ENCODE measurements at regions not wholly inside any gene's neighbourhood (a gene's known extent, or its start where the extent isn't known, plus 50 kb on each side); places are given as distances from the start of the nearest gene placed in this dataset.

DNA sequence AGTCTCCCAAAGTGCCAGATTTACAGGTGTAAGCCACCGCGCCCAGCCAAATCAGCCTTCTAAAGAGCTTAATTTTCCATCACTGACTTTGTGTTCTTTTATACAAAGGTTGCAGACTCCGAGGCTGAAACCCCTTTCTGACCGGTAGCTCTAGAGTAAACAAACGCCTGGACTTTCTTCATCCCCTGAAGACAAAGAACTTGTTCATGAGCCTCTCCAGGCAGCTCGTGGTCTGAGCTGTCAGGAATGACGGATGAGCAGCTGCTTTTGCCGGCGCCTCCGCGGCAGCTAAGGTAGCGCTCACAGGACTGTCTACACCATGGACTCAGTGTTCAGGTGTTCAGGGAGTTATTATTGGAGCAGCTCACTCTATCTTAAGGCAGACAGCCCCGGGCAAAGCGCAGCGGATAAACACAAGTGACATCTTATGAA lies 128.5 kb upstream of the ERRFI1 start (continued):
- TF ChIP-seq, protein P1, sequence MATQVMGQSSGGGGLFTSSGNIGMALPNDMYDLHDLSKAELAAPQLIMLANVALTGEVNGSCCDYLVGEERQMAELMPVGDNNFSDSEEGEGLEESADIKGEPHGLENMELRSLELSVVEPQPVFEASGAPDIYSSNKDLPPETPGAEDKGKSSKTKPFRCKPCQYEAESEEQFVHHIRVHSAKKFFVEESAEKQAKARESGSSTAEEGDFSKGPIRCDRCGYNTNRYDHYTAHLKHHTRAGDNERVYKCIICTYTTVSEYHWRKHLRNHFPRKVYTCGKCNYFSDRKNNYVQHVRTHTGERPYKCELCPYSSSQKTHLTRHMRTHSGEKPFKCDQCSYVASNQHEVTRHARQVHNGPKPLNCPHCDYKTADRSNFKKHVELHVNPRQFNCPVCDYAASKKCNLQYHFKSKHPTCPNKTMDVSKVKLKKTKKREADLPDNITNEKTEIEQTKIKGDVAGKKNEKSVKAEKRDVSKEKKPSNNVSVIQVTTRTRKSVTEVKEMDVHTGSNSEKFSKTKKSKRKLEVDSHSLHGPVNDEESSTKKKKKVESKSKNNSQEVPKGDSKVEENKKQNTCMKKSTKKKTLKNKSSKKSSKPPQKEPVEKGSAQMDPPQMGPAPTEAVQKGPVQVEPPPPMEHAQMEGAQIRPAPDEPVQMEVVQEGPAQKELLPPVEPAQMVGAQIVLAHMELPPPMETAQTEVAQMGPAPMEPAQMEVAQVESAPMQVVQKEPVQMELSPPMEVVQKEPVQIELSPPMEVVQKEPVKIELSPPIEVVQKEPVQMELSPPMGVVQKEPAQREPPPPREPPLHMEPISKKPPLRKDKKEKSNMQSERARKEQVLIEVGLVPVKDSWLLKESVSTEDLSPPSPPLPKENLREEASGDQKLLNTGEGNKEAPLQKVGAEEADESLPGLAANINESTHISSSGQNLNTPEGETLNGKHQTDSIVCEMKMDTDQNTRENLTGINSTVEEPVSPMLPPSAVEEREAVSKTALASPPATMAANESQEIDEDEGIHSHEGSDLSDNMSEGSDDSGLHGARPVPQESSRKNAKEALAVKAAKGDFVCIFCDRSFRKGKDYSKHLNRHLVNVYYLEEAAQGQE (IDR thresholded peaks at IDR 0.05; ENCODE audit: borderline replicate concordance in 1 of 2, low read depth in 1 of 2, low read length in 2 of 2), result 0 out of 4 replicates have a peak, but pooled peaks of 1 of the 2 experiments have one; percentile 27
- TF ChIP-seq, protein P2, sequence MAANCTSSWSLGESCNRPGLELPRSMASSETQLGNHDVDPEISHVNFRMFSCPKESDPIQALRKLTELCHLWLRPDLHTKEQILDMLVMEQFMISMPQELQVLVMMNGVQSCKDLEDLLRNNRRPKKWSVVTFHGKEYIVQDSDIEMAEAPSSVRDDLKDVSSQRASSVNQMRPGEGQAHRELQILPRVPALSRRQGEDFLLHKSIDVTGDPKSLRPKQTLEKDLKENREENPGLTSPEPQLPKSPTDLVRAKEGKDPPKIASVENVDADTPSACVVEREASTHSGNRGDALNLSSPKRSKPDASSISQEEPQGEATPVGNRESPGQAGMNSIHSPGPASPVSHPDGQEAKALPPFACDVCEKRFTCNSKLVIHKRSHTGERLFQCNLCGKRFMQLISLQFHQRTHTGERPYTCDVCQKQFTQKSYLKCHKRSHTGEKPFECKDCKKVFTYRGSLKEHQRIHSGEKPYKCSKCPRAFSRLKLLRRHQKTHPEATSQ (CRISPR knock-in tag; IDR thresholded peaks at IDR 0.05; ENCODE audit: borderline replicate concordance), result no peak
- TF ChIP-seq, protein P3, sequence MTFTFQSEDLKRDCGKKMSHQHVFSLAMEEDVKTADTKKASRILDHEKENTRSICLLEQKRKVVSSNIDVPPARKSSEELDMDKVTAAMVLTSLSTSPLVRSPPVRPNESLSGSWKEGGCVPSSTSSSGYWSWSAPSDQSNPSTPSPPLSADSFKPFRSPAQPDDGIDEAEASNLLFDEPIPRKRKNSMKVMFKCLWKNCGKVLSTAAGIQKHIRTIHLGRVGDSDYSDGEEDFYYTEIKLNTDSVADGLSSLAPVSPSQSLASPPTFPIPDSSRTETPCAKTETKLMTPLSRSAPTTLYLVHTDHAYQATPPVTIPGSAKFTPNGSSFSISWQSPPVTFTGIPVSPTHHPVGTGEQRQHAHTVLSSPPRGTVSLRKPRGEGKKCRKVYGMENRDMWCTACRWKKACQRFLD (CRISPR knock-in tag; IDR thresholded peaks at IDR 0.05; ENCODE audit: borderline replicate concordance), result no peak
- no peak for TF ChIP-seq MTF2 (CRISPR knock-in tag; IDR thresholded peaks at IDR 0.05; ENCODE audit: borderline replicate concordance)
- peak; percentile 86; the same call in 1 of the 2 replicates for TF ChIP-seq DNMT3B (CRISPR knock-in tag; conservative IDR thresholded peaks at IDR 0.05)
- no peak for TF ChIP-seq KAT7 (CRISPR knock-in tag; IDR thresholded peaks at IDR 0.05; ENCODE audit: borderline replicate concordance)
- TF ChIP-seq ZNF296 (CRISPR knock-in tag; conservative IDR thresholded peaks at IDR 0.05), result no peak
- no peak for TF ChIP-seq HOXA9 (CRISPR knock-in tag; IDR thresholded peaks at IDR 0.05; ENCODE audit: borderline replicate concordance)
- TF ChIP-seq TEAD3 (CRISPR knock-in tag; optimal IDR thresholded peaks at IDR 0.05; ENCODE audit: borderline replicate concordance), result peak; percentile 81
- TF ChIP-seq TOPORS (CRISPR knock-in tag; IDR thresholded peaks at IDR 0.05), result no peak
- TF ChIP-seq ZNF703 (CRISPR knock-in tag; IDR thresholded peaks at IDR 0.05; ENCODE audit: borderline replicate concordance), result no peak
- TF ChIP-seq, protein P4, sequence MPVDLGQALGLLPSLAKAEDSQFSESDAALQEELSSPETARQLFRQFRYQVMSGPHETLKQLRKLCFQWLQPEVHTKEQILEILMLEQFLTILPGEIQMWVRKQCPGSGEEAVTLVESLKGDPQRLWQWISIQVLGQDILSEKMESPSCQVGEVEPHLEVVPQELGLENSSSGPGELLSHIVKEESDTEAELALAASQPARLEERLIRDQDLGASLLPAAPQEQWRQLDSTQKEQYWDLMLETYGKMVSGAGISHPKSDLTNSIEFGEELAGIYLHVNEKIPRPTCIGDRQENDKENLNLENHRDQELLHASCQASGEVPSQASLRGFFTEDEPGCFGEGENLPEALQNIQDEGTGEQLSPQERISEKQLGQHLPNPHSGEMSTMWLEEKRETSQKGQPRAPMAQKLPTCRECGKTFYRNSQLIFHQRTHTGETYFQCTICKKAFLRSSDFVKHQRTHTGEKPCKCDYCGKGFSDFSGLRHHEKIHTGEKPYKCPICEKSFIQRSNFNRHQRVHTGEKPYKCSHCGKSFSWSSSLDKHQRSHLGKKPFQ (CRISPR knock-in tag; IDR thresholded peaks at IDR 0.05; ENCODE audit: insufficient replicate concordance), result no peak
- no peak for TF ChIP-seq BRCA1 (CRISPR knock-in tag; IDR thresholded peaks at IDR 0.05)
- no peak for TF ChIP-seq CENPT (CRISPR knock-in tag; IDR thresholded peaks at IDR 0.05; ENCODE audit: low read depth)
- no peak for TF ChIP-seq GZF1 (CRISPR knock-in tag; IDR thresholded peaks at IDR 0.05)
- peak; percentile 100 for TF ChIP-seq HOXA5 (CRISPR knock-in tag; IDR thresholded peaks at IDR 0.05)
- no peak for TF ChIP-seq LCORL (IDR thresholded peaks at IDR 0.05)
- no peak for TF ChIP-seq LCORL (CRISPR knock-in tag; IDR thresholded peaks at IDR 0.05)
- TF ChIP-seq ETV6 (CRISPR knock-in tag; conservative IDR thresholded peaks at IDR 0.05), result no peak
- TF ChIP-seq, protein P5, sequence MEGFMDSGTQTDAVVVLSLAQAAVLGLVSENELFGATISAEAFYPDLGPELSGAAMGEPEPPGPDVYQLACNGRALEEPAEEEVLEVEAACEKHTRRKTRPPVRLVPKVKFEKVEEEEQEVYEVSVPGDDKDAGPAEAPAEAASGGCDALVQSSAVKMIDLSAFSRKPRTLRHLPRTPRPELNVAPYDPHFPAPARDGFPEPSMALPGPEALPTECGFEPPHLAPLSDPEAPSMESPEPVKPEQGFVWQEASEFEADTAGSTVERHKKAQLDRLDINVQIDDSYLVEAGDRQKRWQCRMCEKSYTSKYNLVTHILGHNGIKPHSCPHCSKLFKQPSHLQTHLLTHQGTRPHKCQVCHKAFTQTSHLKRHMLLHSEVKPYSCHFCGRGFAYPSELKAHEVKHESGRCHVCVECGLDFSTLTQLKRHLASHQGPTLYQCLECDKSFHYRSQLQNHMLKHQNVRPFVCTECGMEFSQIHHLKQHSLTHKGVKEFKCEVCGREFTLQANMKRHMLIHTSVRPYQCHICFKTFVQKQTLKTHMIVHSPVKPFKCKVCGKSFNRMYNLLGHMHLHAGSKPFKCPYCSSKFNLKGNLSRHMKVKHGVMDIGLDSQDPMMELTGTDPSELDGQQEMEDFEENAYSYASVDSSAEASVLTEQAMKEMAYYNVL (CRISPR knock-in tag; IDR thresholded peaks at IDR 0.05; ENCODE audit: borderline replicate concordance), result peak; percentile 92
- TF ChIP-seq ZNF652 (CRISPR knock-in tag; IDR thresholded peaks at IDR 0.05; ENCODE audit: borderline replicate concordance, low read depth), result peak; percentile 25; the same call in 1 of the 2 replicates
